ENCODE measurements at regions not wholly inside any gene's neighbourhood (a gene's known extent, or its start where the extent isn't known, plus 50 kb on each side); places are given as distances from the start of the nearest gene placed in this dataset.

- TF ChIP-seq EP300 (IDR thresholded peaks at IDR 0.05; ENCODE audit: borderline replicate concordance in 1 of 2, control insufficient read depth in 1 of 2, low read depth in 2 of 2, low read length in 2 of 2) (no peak), TAF1 (IDR thresholded peaks at IDR 0.05; ENCODE audit: borderline replicate concordance, low read depth, low read length) (no peak), POLR2A (IDR thresholded peaks at IDR 0.05; ENCODE audit: low read depth, low read length) (no peak), REST (IDR thresholded peaks at IDR 0.05; ENCODE audit: low read depth, low read length) (no peak), ATF2 (IDR thresholded peaks at IDR 0.05; ENCODE audit: low read length) (no peak), JUNB (IDR thresholded peaks at IDR 0.05) (no peak), CTCF (IDR thresholded peaks at IDR 0.05 in 2 of 3, conservative IDR thresholded peaks at IDR 0.05 in 1 of 3; ENCODE audit: control insufficient read depth in 2 of 3, extremely low read depth in 1 of 3, insufficient read depth in 1 of 3, low read depth in 3 of 3, low read length in 3 of 3) (no peak), NFYA (IDR thresholded peaks at IDR 0.05; ENCODE audit: borderline replicate concordance, low read depth, low read length) (no peak), PAX8 (IDR thresholded peaks at IDR 0.05) (no peak)
Measured at GRCh38 chr11:127737499-127737898, 736.9 kb upstream of the KIRREL3 start.

Data from GM12878 (cell line).